GM18507 (cell line): ENCODE measurements at regions not wholly inside any gene's neighbourhood (a gene's known extent, or its start where the extent isn't known, plus 50 kb on each side); places are given as distances from the start of the nearest gene placed in this dataset.
A peak's percentile ranks its signal among the peaks of the same experiment; 100 is the strongest.
"Not testable (repeated sequence)": the region's sequence is repeated elsewhere in the genome, so short reads cannot be mapped to it uniquely, and the experiment has no call there.

Experiments
- DNase-seq: peaks from one replicate; pipeline ENCODE4 v3.0.0; 2011; ENCODE audit warnings: low read depth; ENCODE audit not compliant: insufficient read length; ENCODE audit errors: extremely low spot score
- FAIRE-seq: peaks from 2 replicates; lab custom pipeline; 2011; peaks lifted over from hg19 to GRCh38; lab: Jason Lieb, UNC

DNA sequence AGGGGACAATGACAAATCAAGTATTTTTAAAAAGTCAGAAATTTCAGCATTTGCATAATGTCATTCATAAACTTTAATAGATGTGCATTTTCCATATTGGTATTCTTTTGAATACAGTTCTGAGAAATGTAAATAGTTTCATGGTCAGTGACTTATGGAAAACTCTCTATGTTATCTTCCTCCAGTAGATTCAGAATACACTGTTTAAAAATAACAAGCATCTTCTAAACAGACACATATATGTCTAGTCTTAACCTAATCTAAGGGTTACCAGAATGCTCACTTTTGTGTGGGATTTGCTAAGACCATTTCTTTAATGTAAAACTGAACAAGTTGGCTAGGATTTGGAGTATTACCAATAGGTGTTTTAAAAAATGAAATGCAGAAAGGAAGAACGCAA is 119.8 kb upstream of the SGCG start:
- FAIRE-seq, result no peak
- DNase-seq, result no peak

GRCh38 chr13:23067129-23067528 is 113.7 kb upstream of the SGCG start:
- FAIRE-seq (no peak), DNase-seq (no peak)

GRCh38 chr13:23069566-23069965 is 111.2 kb upstream of the SGCG start:
- no peak for DNase-seq
- no peak for FAIRE-seq

DNA sequence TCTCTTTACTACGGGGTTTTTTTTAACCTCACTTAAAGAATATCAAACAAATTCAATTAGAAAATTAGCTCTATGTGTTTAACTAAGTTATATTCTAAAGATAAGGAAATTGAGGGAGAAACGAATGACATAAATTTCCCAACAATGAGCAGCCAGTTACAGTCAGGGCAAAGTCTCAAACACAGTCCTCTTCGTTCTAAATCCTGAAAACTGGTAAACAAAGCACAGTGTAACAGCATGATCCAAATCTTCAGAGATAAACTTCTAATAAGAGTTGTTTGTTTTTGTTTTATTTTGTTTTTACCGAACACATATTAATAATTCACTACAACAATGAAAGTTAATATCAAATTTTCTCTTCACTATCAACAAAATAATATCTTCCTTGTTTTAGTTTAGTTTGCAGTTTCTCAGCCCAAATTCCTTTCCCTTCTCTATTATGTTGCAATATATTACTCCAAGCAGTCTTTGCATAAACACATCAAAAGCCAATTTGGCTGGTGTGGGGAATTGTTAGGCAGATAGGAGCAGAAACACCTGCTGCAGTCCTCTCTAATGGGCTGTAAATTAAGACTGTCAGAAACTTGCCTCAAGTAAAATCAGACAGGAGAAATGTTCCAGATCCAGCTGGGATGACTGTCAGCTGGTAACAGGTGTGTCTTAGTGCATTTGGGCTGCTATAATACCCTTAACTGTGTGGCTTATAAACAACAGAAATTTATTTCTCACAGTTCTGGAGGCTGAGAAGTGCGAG is 106.5 kb upstream of the SGCG start:
- DNase-seq, result no peak
- FAIRE-seq, result no peak

DNA sequence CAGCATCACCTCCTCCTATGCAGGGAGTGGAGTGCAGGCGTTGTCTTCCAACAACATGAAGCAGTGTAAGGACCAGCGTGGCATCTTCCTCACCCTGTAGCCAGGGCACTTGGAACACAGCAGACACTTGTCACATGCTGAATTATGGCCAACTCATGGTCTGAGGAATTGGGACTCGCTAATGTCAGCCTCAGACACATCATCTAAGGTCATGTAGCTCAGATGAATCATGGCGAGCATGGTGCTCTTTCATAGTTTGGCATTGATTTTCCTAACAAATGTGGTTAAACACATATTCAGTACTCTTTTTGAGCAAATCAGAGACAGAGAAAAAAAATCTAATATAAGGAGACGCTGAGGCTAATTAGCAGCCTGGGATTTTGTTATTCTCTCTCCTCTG is 99.6 kb upstream of the SGCG start:
- no peak for DNase-seq
- FAIRE-seq, result no peak

DNA sequence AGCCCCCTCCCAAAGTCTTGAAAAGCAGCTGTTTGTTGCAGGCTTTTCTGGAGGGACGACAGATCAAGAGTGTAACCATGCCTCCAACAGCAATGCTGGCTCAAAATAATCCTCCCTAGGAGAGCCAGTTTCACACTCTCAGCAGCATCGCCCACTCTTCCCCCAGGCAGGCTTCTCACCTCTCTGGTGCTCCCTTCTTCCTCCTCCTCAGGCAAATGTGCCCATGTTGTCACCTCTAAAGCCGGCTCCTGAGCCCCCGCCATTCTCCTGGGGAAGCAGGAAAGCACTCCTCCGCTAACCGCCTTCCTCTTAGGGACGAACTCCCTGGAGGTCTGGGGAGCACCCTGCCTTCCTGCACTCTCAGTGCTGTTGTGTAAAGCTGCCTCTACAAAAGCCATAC is 98.9 kb upstream of the SGCG start:
- no peak for FAIRE-seq
- DNase-seq, result no peak

DNA sequence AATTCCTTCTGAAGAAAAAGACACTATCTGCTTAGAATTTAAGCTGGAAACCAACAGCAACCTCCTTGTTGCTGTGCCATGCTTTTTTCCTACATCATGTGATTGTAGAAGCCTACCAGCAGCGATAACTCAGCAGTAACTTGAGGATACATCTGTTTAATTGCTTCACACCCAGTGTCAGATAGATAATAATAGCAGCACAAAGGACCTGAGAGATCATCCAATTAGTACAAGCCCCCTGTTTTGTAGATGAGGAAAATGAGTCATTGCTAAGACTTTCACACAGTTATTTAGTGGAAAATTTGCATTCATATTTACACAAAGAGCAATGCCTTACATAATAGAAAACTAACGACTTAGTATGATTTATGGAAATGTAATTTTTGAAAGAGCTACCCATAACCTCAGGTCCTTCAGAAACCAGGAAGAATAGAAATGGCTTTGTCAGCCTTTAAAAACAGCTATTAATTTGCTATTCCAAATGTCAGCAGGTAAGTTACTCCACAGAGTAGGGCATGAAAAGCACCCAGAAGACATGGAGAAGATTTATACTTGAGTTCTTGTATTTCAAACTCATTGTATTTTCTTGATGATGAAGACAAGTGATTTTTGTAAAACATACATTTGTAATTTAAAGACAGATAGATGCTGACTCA is 93.7 kb upstream of the SGCG start:
- FAIRE-seq, result no peak
- no peak for DNase-seq

- DNase-seq (peak; percentile 11), FAIRE-seq (peak; percentile 77)
Measured at GRCh38 chr13:23087880-23088279, 92.9 kb upstream of the SGCG start.

GRCh38 chr13:23098161-23098907 is 82.4 kb upstream of the SGCG start:
- DNase-seq (no peak), FAIRE-seq (no peak)

DNA sequence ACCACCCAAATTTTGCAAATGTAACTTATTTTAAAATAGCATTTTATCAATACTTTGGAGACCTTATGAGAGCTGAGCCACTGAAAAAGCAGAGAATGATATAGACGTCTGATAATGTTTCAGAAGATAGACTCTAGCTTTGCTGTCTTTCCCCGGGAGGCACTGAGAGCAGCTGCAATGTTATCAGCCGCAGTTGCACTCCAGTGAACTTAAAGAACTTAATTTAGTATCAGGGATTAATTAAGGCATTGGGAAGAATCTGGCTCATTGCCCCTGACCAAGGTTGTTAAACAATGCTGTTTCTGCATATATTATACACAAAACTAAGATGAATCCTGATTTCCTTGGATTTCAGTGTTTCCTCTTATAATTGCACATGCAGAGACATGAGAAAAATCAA is 75.7 kb upstream of the SGCG start:
- no peak for DNase-seq
- FAIRE-seq, result no peak

GRCh38 chr13:23107665-23108064 is 73.1 kb upstream of the SGCG start:
- DNase-seq, result no peak
- FAIRE-seq, result no peak

DNA sequence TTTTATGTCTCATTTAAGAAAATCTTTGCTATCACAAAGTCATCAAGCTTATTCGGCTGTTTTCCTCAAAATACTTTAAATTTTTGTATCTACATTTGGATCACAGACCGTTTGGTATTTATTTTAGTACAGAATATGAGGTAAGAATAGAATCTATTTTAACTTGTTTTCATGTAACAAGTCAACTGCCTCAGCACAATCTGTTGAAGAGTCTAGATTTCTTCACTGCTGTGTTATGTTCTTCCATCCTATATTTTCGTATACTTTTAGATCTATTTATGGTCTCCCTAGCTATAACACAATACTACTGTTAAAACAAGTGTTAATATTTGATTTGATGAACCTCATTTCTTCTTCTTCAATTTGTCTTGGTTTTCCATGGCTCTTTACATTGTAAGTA is 61.6 kb upstream of the SGCG start:
- DNase-seq (no peak), FAIRE-seq (no peak)

GRCh38 chr13:23127540-23127939 is 53.2 kb upstream of the SGCG start:
- not testable (repeated sequence) for FAIRE-seq, DNase-seq

DNA sequence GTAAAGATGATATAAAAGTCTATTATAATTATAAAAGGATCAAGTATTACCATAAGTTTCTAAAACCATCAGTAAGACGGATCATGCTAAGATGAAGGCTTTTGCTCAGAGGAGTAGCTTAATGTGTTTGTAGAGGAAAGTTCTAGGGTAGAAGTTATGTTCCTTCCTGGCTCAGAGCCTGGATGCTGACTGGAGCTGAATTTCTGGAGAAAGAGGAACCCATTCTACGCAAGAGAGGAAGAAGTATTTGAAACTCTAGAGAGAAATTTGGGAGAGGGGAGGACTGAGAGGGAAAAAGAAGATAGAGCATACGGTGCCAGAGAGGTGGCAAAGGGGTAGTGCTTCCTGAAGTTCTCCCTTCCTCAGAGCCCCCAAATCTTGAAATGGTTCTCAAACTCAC is 51.4 kb upstream of the SGCG start:
- no peak for FAIRE-seq
- no peak for DNase-seq
